ENCODE measurements at regions not wholly inside any gene's neighbourhood (a gene's known extent, or its start where the extent isn't known, plus 50 kb on each side); places are given as distances from the start of the nearest gene placed in this dataset.

DNA sequence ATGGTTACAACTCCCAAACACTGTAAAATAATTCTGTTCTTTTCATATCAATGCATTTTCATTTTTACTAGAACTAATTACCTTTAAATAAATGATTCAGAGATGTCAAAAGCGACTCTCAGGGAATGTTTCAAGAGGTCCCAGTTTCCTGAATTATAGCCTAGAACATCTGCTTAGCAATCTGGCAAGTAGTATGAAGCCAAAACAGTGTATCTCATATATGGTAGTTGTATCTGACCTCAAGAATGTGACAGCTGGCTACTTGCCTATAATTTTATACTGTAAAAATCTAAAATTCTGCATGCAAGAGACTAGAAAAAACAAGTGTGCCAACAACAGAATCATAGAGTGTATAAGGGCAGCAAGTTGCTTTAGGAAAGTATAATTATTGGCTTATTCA lies 187.7 kb upstream of the POU5F2 start:
- DNase-seq (ENCODE audit: low spot score): no peak

- no peak for DNase-seq (ENCODE audit: low spot score)
These were observed 185.6 kb upstream of the POU5F2 start for GRCh38 chr5:93926831-93927620.

- DNase-seq (ENCODE audit: low spot score): peak; percentile 26
These were observed 183.9 kb upstream of the POU5F2 start for GRCh38 chr5:93925321-93925720.

DNA sequence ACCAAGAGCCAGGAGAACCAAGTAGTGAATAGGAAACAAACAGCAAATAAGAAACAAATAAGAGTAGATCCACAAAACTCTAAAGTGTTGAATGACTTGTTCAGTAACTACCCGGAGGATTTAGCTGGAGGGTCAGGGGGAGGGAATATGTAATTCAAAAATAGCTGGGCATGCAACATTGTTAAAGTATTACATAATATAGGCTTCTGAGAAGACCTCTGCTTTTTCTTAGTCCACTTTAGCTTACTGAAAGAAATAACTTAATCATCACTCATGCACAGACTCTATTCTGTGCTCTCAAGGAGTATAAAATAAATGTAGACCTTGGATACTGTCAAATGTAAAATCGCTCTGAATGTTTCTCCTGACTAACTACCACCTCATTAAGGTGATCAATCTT lies 183.2 kb upstream of the POU5F2 start:
- DNase-seq (ENCODE audit: low spot score): no peak

DNA sequence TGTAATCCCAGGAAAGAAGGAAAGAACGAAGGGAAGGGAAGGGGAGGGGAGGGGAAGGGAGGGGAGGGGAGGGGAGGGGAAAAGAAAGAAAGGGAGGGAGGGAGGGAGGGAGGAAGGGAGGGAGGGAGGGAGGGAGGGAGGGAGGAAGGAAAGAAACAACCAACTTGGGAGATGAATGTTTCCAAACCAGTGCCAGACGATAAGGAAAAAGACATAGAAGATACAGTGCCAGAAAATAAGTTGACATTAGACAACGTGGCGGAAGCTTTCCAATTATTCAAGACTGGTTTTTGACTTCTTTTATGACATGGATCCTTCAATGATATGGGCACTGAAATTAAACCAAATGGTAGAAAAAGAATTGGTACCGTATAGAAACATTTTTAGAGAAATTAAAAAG lies 181.2 kb upstream of the POU5F2 start:
- DNase-seq (ENCODE audit: low spot score): no peak

DNA sequence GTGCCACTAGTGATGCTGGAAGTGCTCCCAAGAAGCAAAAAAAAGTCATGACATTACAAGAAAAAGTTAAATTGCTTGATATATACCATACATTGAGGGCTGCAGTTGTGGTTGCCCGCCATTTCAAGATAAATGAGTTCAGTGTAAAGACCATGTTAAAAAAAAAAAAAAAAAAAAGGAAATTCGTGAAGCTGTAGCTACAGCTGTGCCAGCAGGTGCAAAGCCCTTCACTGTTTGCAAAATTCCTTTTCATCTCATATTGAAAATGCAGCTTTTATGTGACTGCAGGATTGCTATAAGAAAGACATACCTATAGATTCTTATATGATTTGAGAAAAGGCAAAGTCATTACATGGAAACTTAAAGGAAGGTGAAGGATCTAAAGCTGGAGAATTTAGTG lies 179.6 kb upstream of the POU5F2 start:
- no peak for DNase-seq (ENCODE audit: low spot score)

- DNase-seq (ENCODE audit: low spot score): no peak
These were observed 175.5 kb upstream of the POU5F2 start for GRCh38 chr5:93916872-93917271.

- peak; percentile 55 for DNase-seq (ENCODE audit: low spot score)
These were observed 173.7 kb upstream of the POU5F2 start for GRCh38 chr5:93915142-93915553.

DNA sequence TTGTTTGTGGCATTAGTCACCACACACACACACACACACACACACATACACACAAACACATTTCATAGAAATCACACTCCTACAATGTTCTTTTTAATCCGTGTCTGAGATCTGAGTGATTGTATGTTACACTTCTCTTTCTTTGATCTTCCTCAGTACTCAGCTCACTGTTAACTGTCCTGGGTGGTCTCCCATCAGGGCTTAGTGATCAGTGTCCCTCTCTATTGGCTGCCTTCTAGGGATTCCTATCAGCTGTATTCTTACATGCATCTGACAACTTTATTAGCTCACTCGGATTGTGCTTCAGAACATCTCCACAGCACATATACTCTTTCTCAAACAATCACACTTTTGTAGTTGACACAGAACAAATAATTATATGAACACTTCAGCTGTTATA lies 170.2 kb upstream of the POU5F2 start:
- no peak for DNase-seq (ENCODE audit: low spot score)

- no peak for DNase-seq (ENCODE audit: low spot score)
These were observed 168.0 kb upstream of the POU5F2 start for GRCh38 chr5:93909356-93909755.

DNA sequence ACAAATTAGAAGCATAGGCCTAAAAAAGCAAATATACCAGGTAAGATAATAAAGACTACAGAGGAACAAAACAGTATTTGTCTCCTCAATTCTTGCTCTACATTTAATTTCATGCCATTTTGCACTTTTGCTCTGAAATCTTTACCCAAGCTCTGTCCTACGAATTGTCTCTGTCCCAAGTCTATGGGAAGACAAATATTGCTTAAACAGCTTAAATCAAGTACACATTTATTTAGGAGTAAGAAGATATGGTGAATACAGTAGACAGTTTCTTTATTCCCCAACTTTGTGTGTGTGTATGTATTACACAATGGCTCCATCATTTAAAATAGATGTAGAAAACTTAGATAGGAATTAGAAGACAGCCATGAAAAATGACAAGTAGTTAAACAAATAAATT lies 163.5 kb upstream of the POU5F2 start:
- DNase-seq (ENCODE audit: low spot score): no peak

- no peak for DNase-seq (ENCODE audit: low spot score)
These were observed 160.9 kb upstream of the POU5F2 start for GRCh38 chr5:93902288-93902687.

DNA sequence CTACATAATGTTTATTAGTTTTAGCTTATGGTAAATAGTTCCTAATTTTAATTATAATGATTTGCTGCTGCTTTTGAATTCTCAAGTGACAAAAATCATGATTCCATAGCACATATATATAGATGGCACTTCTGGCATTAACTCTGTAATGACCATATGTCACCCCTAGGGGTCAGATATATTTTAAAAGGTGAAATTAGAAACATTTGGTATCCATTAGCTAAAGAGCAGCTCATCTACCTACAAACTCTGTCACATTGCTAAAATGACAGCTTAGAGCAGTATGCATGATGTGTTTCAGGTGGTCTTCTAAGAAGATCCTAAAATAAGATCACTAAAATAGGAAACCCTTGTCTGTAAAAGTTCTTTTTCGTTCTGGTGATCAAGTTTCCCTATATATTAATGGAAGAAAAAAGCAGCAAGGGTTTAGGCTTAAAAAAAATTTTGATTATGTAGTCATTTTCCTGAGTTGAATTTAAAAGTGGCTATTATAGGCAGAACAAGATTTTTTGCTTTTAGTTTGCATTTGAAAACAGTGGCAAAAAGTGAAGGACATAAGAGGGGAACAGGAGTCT lies 157.7 kb upstream of the POU5F2 start:
- DNase-seq (ENCODE audit: low spot score): peak; percentile 22

- DNase-seq (ENCODE audit: low spot score): no peak
These were observed 153.4 kb upstream of the POU5F2 start for GRCh38 chr5:93894601-93895354.

- no peak for DNase-seq (ENCODE audit: low spot score)
These were observed 151.7 kb upstream of the POU5F2 start for GRCh38 chr5:93893075-93893474.

GRCh38 chr5:93892481-93892880 lies 151.1 kb upstream of the POU5F2 start:
- DNase-seq (ENCODE audit: low spot score): no peak

DNA sequence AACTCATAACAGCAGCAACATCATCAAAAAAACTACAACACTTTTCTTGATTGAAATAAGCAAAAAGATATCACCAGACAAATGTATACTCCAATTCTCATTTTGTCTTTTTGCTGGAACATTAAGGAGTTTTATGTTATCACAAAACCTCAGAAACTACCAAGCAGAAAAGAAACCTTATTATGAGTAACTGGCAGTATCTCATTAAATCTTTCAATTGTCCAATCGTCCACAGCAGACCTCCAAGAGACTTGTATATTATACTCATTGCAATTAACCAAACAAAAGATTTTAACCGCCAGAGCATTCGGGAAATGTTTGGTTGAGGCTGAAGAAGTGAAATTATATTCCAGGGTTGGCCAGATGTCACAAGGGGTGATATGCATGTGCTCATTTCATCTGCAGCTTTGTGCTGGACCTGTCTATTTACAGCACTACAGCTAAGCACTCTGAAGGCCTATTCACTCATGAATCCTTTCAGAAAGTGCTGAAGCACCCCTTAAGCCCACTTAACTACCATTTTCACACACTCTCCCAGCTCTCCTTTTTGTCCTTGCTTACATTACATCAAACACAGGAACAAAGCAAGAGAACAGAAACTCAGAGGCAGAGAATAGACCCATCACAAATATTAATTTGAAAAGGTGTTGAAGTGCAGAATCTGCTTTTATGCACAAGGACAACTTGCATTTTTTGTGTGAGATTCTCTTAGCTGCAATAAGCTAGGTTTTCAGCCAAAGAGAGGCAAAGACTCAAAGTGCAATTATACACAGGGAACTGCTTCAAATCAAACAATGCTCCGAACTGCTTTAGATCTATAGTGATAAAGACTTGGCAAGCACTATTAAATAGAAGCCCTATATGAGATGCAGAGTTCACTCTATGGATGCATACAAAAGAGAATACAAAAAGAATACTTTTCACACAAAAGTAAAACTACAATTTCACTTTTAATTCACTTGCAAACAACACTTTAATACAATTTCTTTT lies 150.4 kb upstream of the POU5F2 start:
- no peak for DNase-seq (ENCODE audit: low spot score)

DNA sequence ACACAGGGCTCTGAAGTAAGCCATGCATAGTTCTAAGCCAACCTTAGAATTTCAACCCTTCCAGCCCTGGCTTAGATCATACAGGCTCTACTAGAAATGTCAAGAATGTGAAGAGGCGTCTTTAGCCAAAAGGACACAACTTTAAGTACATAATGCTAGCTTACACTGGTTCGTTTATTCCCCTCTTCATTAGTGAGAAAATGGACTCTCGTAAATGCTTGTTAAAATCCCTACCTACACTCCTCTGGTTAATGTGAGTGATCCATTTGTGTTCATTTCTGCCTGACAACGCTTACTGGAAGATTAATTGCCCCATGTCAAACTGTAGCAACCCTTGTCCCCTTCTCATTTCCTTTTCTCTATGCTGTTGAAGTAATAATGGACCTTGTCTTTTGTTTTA lies 149.3 kb upstream of the POU5F2 start:
- DNase-seq (ENCODE audit: low spot score): no peak

GRCh38 chr5:93887678-93888077 lies 146.3 kb upstream of the POU5F2 start:
- DNase-seq (ENCODE audit: low spot score): no peak

GRCh38 chr5:93886917-93887361 lies 145.5 kb upstream of the POU5F2 start:
- no peak for DNase-seq (ENCODE audit: low spot score)

GRCh38 chr5:93886098-93886806 lies 144.9 kb upstream of the POU5F2 start:
- no peak for DNase-seq (ENCODE audit: low spot score)

All from kidney capillary endothelial cell (primary cell).